Mononuclear cell (primary cell): ENCODE measurements at regions not wholly inside any gene's neighbourhood (a gene's known extent, or its start where the extent isn't known, plus 50 kb on each side); places are given as distances from the start of the nearest gene placed in this dataset.

Experiments used
- H3K27me3 ChIP-seq: 2 replicates; pipeline ENCODE4 v1.6.0; 2011; ENCODE audit warnings: low read length, control low read depth; ENCODE audit not compliant: insufficient read depth
- H3K4me1 ChIP-seq: 2 replicates; pipeline ENCODE4 v1.5.1; 2011; ENCODE audit warnings: mild to moderate bottlenecking, low read length, control low read depth; ENCODE audit not compliant: insufficient read depth
- H3K4me3 ChIP-seq: 2 replicates; pipeline ENCODE4 v1.5.1; 2011; ENCODE audit warnings: mild to moderate bottlenecking, low read length, moderate library complexity
- H3K9me3 ChIP-seq: 2 replicates; pipeline ENCODE4 v1.5.1; 2011; ENCODE audit warnings: low read depth, mild to moderate bottlenecking, control low read depth, low read length

DNA sequence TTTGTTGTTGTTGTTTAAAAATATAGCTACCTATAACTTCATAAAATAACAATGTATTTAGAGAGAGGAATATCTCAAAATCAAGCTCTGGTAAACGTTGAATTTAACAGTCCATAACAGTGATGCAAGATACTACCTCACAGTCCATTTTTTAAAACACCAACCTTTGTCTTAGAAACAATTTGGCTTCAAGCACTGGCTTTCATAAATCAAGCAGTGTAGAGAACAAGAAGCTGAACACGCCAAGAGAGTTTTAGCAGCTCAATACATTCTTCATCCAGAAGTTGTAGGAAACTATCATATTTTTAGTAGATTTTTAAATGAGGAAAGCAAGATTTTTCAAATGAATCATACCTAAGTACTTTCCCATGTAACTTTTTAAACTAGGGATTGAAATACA lies 334.3 kb upstream of the ADAMTS5 start:
- H3K4me3 ChIP-seq, result no peak overlapping the region
- H3K9me3 ChIP-seq, result no peaks in the 10 kb centered on the region
- H3K4me1 ChIP-seq, result no peaks in the 10 kb centered on the region
- H3K27me3 ChIP-seq, result no peaks in the 10 kb centered on the region

DNA sequence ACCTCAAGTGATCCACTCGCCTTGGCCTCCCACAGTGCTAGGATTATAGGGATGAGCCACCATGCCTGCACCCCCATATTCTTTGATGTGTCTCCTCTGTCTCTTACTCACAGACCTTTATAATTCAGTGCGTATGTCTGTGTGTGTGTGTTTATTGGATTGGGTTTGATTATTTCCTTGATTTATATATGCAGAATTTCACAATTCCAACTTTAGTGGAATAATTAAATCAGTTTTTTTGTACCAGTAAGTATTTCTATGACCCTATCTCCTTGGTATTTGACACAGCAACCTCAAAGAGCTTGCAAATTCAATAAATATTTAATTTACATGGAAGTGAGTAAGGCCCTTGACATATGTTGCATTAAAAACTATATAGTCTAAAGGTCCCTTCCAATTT lies 333.9 kb upstream of the ADAMTS5 start:
- H3K4me3 ChIP-seq, result no peak overlapping the region
- no peaks in the 10 kb centered on the region for H3K27me3 ChIP-seq
- H3K9me3 ChIP-seq, result no peaks in the 10 kb centered on the region
- no peaks in the 10 kb centered on the region for H3K4me1 ChIP-seq

GRCh38 chr21:27298465-27298864 lies 331.6 kb upstream of the ADAMTS5 start:
- no peaks in the 10 kb centered on the region for H3K4me1 ChIP-seq
- H3K4me3 ChIP-seq, result no peak overlapping the region
- no peaks in the 10 kb centered on the region for H3K9me3 ChIP-seq
- H3K27me3 ChIP-seq, result no peaks in the 10 kb centered on the region

DNA sequence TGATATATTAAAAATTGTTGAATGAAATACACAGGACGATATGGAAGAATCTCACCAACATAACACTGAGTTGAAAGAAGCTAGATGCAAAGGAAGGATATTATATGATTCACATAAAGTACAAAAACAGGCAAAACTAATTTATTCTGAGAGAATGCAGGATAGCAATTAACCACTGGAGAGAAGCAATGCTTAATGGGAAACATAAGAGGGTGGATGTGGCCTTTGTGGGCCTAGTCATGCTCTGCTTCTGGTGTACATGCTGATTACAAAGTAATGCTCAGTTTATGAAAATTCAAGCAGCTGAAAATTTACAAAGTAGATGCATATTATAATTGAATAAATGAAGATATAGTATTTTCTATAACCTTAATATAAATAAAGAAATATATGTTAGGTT lies 326.4 kb upstream of the ADAMTS5 start:
- Histone ChIP-seq H3K4me3 (no peak overlapping the region), H3K27me3 (no peaks in the 10 kb centered on the region), H3K4me1 (no peaks in the 10 kb centered on the region), H3K9me3 (no peaks in the 10 kb centered on the region)

- H3K9me3 ChIP-seq, result no peaks in the 10 kb centered on the region
- no peak overlapping the region for H3K4me3 ChIP-seq
- H3K4me1 ChIP-seq, result no peaks in the 10 kb centered on the region
- no peaks in the 10 kb centered on the region for H3K27me3 ChIP-seq
Observed at GRCh38 chr21:27292783-27293182, 325.9 kb upstream of the ADAMTS5 start.

GRCh38 chr21:27292229-27292628 lies 325.3 kb upstream of the ADAMTS5 start:
- no peaks in the 10 kb centered on the region for H3K9me3 ChIP-seq
- H3K27me3 ChIP-seq, result no peaks in the 10 kb centered on the region
- H3K4me3 ChIP-seq, result no peak overlapping the region
- H3K4me1 ChIP-seq, result no peaks in the 10 kb centered on the region

GRCh38 chr21:27291006-27291405 lies 324.1 kb upstream of the ADAMTS5 start:
- Histone ChIP-seq H3K4me1 (no peaks in the 10 kb centered on the region), H3K9me3 (no peaks in the 10 kb centered on the region), H3K27me3 (no peaks in the 10 kb centered on the region), H3K4me3 (no peak overlapping the region)

DNA sequence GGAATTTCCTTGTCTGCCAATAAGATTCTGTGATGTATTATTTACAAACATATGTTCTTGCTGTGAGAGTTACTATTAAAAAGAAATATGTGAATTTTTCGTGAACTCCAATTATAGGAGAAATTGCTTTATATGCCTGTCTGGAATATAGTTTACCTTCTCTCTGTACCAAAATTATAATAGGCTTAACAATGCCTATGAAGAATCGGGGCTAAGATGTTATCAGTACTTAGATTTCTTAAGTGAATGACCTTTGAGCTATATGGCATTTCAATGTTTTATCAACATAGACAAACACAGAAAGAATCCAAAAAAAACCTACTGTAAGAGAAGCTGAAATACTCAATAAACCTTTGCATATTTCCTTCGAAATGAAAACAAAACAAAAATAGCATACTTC lies 323.1 kb upstream of the ADAMTS5 start:
- Histone ChIP-seq H3K4me3 (no peak overlapping the region), H3K4me1 (no peaks in the 10 kb centered on the region), H3K27me3 (no peaks in the 10 kb centered on the region)

GRCh38 chr21:27286760-27287159 lies 319.9 kb upstream of the ADAMTS5 start:
- no peaks in the 10 kb centered on the region for H3K27me3 ChIP-seq
- no peaks in the 10 kb centered on the region for H3K4me1 ChIP-seq
- no peaks in the 10 kb centered on the region for H3K9me3 ChIP-seq
- H3K4me3 ChIP-seq, result no peak overlapping the region

More for the DNA sequence above, 323.1 kb upstream of the ADAMTS5 start:
- H3K9me3 ChIP-seq, result no peaks in the 10 kb centered on the region

DNA sequence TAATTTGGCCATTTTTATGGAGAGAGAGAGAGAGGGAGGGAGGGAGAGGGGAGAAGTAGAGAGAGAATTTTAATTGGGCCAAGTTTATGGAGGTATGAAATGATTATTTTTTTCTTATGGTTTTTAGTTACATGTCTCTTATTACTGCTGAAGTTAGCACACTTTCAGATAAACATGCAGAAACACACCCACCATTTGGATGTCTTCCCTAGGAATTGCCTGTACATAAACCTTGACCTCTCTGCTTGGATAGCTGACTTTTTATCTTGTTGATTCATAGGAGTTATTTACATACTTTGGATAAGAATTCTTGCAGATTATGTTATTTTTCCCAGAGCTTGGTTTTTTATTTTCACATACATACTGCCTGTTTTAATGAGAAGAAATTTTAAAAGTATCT lies 310.2 kb upstream of the ADAMTS5 start:
- Histone ChIP-seq H3K4me3 (no peak overlapping the region), H3K9me3 (no peaks in the 10 kb centered on the region), H3K27me3 (no peaks in the 10 kb centered on the region), H3K4me1 (peaks cover 4% of the 10 kb centered on the region)

GRCh38 chr21:27275294-27275927 lies 308.5 kb upstream of the ADAMTS5 start:
- H3K27me3 ChIP-seq, result no peaks in the 10 kb centered on the region
- H3K4me3 ChIP-seq, result no peak overlapping the region
- H3K9me3 ChIP-seq, result no peaks in the 10 kb centered on the region
- peaks cover 4% of the 10 kb centered on the region for H3K4me1 ChIP-seq

DNA sequence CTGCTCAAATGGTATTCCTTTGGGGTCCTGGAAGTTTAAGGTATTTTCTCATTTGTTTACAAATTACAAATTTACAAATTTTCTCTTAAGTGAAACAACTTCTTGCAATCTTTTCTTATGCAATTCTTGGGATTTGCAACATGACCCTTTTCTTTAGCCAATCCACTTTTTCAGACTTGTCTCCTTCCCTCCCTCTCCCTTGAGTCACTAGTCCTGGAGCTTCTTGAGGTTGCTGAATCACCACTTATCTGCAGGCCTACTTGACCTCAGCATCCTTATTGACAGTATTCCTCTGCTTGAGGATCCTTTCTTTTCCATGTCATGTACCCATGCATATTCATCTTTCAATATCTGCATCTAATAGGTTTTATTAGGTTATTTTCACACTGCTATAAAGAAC lies 302.8 kb upstream of the ADAMTS5 start:
- Histone ChIP-seq H3K4me1 (no peaks in the 10 kb centered on the region), H3K4me3 (no peak overlapping the region), H3K9me3 (no peaks in the 10 kb centered on the region), H3K27me3 (no peaks in the 10 kb centered on the region)

DNA sequence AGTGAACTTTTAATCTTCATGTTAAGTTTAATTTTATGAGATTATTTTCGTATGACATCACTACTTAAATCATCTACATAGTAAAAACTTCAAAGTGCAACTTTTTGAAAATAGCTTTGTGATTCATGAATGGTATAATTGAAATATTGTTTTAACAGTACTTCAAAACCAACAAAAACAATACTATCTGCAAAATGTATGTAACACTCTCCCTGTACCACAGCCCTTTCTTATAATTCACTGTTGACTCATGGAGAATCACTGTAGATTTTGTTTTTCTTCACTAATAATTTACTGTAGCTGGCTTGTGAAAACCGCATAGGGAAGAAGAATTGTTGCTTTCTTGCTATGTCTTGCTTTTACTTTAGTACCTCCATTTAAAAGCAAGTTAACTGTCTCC lies 301.4 kb upstream of the ADAMTS5 start:
- Histone ChIP-seq H3K9me3 (no peaks in the 10 kb centered on the region), H3K27me3 (no peaks in the 10 kb centered on the region), H3K4me1 (no peaks in the 10 kb centered on the region), H3K4me3 (no peak overlapping the region)

GRCh38 chr21:27265949-27266348 lies 299.1 kb upstream of the ADAMTS5 start:
- H3K4me1 ChIP-seq, result no peaks in the 10 kb centered on the region
- H3K27me3 ChIP-seq, result no peaks in the 10 kb centered on the region
- H3K9me3 ChIP-seq, result no peaks in the 10 kb centered on the region
- H3K4me3 ChIP-seq, result no peak overlapping the region

GRCh38 chr21:27265492-27265891 lies 298.6 kb upstream of the ADAMTS5 start:
- Histone ChIP-seq H3K4me1 (no peaks in the 10 kb centered on the region), H3K27me3 (no peaks in the 10 kb centered on the region), H3K9me3 (no peaks in the 10 kb centered on the region), H3K4me3 (no peak overlapping the region)

- no peaks in the 10 kb centered on the region for H3K27me3 ChIP-seq
- no peak overlapping the region for H3K4me3 ChIP-seq
- no peaks in the 10 kb centered on the region for H3K9me3 ChIP-seq
- no peaks in the 10 kb centered on the region for H3K4me1 ChIP-seq
Observed at GRCh38 chr21:27261676-27262075, 294.8 kb upstream of the ADAMTS5 start.
